HG03571 (cell line): ENCODE measurements at regions not wholly inside any gene's neighbourhood (a gene's known extent, or its start where the extent isn't known, plus 50 kb on each side); places are given as distances from the start of the nearest gene placed in this dataset.

Experiments used
- ATAC-seq: cut with Tn5 transposase; IDR thresholded peaks from one replicate; pipeline ENCODE4 v1.9.1; 2021; ENCODE audit not compliant: unreplicated experiment

GRCh38 chr18:27838225-27838624 lies 338.7 kb downstream of the CDH2 start:
- ATAC-seq: no peak

DNA sequence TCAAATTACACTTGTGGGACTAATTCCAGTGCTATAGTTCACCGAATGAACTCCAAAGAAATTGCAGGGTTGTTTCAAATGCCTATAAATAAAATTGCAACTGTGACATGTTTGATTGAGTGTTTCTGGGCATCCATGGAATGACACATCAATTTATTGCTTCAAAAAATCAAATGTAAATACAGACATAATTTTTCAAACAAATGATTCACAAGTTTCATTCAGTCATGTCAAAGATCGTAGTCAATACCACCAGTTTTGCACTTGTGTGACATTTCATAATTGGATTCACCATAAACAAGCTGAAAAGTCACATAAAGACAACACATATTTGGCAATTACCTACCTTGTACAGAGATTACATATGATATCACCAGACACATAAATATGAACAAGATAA lies 350.8 kb downstream of the CDH2 start:
- ATAC-seq: no peak

- ATAC-seq: no peak
Measured at GRCh38 chr18:27825689-27826088, 351.2 kb downstream of the CDH2 start.

GRCh38 chr18:27824841-27825681 lies 351.9 kb downstream of the CDH2 start:
- ATAC-seq: no peak

DNA sequence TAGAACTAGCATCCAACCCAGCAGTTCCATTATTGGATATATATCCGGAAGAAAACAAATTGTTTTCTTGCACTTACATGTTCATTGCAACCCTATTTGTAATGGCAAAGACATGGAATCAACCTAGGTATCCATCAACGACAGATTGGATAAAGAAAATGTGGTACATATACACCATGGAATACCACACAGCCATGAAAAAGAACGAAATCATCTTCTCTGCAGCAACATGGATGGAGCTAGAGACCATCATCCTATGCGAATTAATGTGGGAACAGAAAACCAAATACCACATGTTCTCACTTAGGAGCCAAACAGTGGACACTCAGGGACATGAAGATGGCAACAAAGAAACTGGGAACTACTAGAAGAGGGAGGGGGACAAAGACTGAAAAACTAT lies 352.7 kb downstream of the CDH2 start:
- ATAC-seq: no peak

DNA sequence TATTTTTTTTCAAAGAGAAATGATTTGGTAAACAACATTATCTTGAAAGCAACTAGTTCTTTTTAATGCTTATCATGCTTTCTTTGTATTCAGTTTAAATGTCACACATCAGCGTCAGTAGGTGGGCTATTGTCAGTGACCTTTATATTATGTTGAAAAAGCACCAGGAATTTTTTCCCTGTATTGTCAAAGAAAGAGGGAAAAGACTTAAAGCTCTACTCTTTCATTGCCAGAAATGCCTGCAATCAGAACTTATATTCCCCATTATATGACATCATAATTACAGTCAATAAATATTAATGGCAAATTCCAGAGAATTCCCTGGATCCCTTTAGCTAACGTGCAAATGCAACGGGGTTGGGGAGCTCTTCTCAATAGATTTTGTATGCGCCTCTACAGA lies 353.9 kb downstream of the CDH2 start:
- ATAC-seq: no peak

- no peak for ATAC-seq
Measured at GRCh38 chr18:27808683-27809082, 368.2 kb downstream of the CDH2 start.

DNA sequence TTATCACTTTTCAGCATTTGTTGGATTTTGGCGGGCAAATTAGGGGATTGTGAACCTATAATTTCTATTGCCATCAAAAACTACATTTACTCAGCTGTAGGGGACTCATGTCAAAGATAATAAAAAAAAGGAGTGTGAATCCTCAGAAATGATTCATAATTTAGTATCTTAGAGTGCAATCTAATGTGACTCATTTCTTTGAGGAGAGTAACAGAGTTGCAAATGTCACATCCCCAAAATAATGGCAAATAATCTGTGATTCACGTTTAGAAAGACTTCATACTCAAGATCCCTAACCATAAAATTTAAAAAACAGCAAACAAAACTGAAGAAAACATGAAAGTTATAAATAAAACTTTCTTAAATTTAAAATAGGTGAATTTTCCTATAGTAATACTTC lies 373.0 kb downstream of the CDH2 start:
- ATAC-seq: no peak

- ATAC-seq: no peak
Measured at GRCh38 chr18:27797484-27797883, 379.4 kb downstream of the CDH2 start.

DNA sequence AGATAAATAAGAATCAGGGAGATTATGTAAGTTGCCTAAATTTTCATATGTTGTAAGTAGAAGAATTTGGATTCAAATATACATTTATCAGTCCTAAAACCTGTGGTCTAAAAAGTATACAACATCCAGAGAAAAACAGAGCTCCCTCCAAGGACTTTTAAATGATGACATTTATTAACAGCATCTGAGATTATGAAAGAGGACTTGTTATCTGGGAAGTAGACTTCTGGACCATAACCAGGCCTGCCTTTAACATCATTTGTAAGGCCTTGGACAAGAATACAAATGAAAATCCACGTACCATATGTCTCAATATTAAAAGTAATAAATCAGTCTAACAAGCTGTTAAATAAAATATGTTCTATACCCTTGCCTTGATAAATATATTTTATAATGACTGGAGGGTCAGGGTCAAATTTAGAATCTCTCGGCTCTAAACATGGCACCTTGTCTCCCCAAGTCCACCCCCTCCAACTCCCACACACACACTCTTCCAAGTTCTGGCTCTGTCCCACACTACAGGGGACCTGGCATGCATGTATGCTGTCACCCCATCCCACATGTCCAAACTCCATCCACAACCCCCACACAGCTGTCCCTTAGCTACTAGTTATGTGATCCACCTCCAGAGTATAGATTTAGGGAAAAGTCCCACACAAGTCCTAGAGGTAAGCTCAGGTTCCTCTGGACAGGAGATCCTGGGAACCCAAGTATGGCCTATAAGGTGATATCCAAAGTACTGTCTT lies 382.6 kb downstream of the CDH2 start:
- no peak for ATAC-seq

GRCh38 chr18:27793013-27793785 lies 383.7 kb downstream of the CDH2 start:
- ATAC-seq: no peak

- no peak for ATAC-seq
Measured at GRCh38 chr18:27789406-27789805, 387.5 kb downstream of the CDH2 start.

GRCh38 chr18:27787547-27787946 lies 389.4 kb downstream of the CDH2 start:
- no peak for ATAC-seq

- no peak for ATAC-seq
Measured at GRCh38 chr18:27785815-27786471, 391.0 kb downstream of the CDH2 start.

GRCh38 chr18:27780061-27780745 lies 396.7 kb downstream of the CDH2 start:
- ATAC-seq: no peak

- no peak for ATAC-seq
Measured at GRCh38 chr18:27778925-27779324, 398.0 kb downstream of the CDH2 start.

- ATAC-seq: no peak
Measured at GRCh38 chr18:27778441-27778840, 398.5 kb downstream of the CDH2 start.

GRCh38 chr18:27772081-27772480 lies 404.8 kb downstream of the CDH2 start:
- ATAC-seq: no peak

GRCh38 chr18:27771571-27771970 lies 405.4 kb downstream of the CDH2 start:
- ATAC-seq: no peak

DNA sequence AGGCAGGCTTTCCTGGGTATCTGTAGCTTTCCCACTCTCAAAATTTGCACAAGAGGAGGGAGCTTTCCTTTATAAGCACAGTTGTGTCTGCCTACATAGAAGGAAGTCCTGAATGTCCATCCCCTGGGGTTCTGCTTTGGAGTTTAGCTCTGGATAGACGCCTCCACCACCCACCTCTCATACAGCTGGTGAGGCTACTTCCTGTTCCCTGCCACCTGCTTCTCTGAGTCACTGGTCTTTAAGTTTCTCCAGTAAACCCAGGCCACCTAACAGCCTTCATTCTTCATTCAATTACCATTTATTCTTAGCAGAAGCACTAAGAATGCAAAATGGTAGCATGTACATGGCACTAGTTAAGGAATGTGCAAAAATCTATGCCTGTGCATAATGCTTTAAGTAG lies 407.8 kb downstream of the CDH2 start:
- no peak for ATAC-seq

DNA sequence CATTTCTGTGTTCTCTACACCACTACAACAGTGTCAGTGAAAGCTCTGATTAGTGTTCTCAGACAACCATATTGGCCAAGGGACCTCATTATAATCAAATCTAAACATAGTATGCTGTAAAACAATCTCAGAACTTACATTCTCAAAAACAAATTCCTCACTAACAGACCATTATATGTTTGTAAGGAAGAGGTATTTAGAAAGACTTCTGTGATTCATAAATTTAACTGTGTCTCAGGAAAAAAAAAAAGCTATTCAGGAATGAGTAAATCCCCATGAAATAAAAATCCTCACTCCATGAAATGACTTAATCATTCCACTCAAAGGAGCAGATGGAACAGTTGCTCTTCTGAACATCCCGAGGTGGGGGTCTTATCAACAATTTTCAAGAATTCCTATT lies 413.0 kb downstream of the CDH2 start:
- no peak for ATAC-seq
